ENCODE measurements at regions not wholly inside any gene's neighbourhood (a gene's known extent, or its start where the extent isn't known, plus 50 kb on each side); places are given as distances from the start of the nearest gene placed in this dataset.

- H3K27me3 Mint-ChIP-seq, result no peaks in the 10 kb centered on the region
- H3K4me1 Mint-ChIP-seq (ENCODE audit: low read depth), result peaks cover 1% of the 10 kb centered on the region
- no peak overlapping the region for H3K4me3 Mint-ChIP-seq (ENCODE audit: low read depth)
- no peak for TF ChIP-seq CTCF (IDR thresholded peaks at IDR 0.05; ENCODE audit: unreplicated experiment)
- peaks cover 4% of the 10 kb centered on the region for H3K9me3 Mint-ChIP-seq (ENCODE audit: low read depth)
- no peak for DNase-seq (ENCODE audit: low spot score, unreplicated experiment)
- no peak overlapping the region for H3K27ac Mint-ChIP-seq
- no peaks in the 10 kb centered on the region for H3K36me3 Mint-ChIP-seq (ENCODE audit: insufficient read depth)
Observed at GRCh38 chr5:166200532-166200931, 2090.9 kb upstream of the WWC1 start.

GRCh38 chr5:166211640-166212039 is 2079.8 kb upstream of the WWC1 start:
- no peak for TF ChIP-seq CTCF (IDR thresholded peaks at IDR 0.05; ENCODE audit: unreplicated experiment)
- Mint-ChIP-seq H3K27ac (no peak overlapping the region), H3K36me3 (ENCODE audit: insufficient read depth) (no peaks in the 10 kb centered on the region), H3K4me1 (ENCODE audit: low read depth) (no peaks in the 10 kb centered on the region), H3K27me3 (no peaks in the 10 kb centered on the region), H3K9me3 (ENCODE audit: low read depth) (no peaks in the 10 kb centered on the region), H3K4me3 (ENCODE audit: low read depth) (no peak overlapping the region)
- no peak for DNase-seq (ENCODE audit: low spot score, unreplicated experiment)

GRCh38 chr5:166236327-166236726 is 2055.1 kb upstream of the WWC1 start:
- H3K9me3 Mint-ChIP-seq (ENCODE audit: low read depth), result peaks cover 19% of the 10 kb centered on the region
- H3K27ac Mint-ChIP-seq, result no peak overlapping the region
- no peaks in the 10 kb centered on the region for H3K27me3 Mint-ChIP-seq
- no peak for DNase-seq (ENCODE audit: low spot score, unreplicated experiment)
- H3K36me3 Mint-ChIP-seq (ENCODE audit: insufficient read depth), result no peaks in the 10 kb centered on the region
- no peak for TF ChIP-seq CTCF (IDR thresholded peaks at IDR 0.05; ENCODE audit: unreplicated experiment)
- H3K4me3 Mint-ChIP-seq (ENCODE audit: low read depth), result no peak overlapping the region
- no peaks in the 10 kb centered on the region for H3K4me1 Mint-ChIP-seq (ENCODE audit: low read depth)

GRCh38 chr5:166240705-166241104 is 2050.7 kb upstream of the WWC1 start:
- H3K27ac Mint-ChIP-seq, result no peak overlapping the region
- H3K27me3 Mint-ChIP-seq, result no peaks in the 10 kb centered on the region
- TF ChIP-seq CTCF (IDR thresholded peaks at IDR 0.05; ENCODE audit: unreplicated experiment), result no peak
- H3K4me1 Mint-ChIP-seq (ENCODE audit: low read depth), result no peaks in the 10 kb centered on the region
- no peaks in the 10 kb centered on the region for H3K36me3 Mint-ChIP-seq (ENCODE audit: insufficient read depth)
- H3K9me3 Mint-ChIP-seq (ENCODE audit: low read depth), result peaks cover 10% of the 10 kb centered on the region
- no peak for DNase-seq (ENCODE audit: low spot score, unreplicated experiment)
- H3K4me3 Mint-ChIP-seq (ENCODE audit: low read depth), result no peak overlapping the region

- Mint-ChIP-seq H3K4me3 (ENCODE audit: low read depth) (no peak overlapping the region), H3K36me3 (ENCODE audit: insufficient read depth) (no peaks in the 10 kb centered on the region), H3K27me3 (no peaks in the 10 kb centered on the region), H3K4me1 (ENCODE audit: low read depth) (no peaks in the 10 kb centered on the region), H3K9me3 (ENCODE audit: low read depth) (no peaks in the 10 kb centered on the region), H3K27ac (no peak overlapping the region)
- DNase-seq (ENCODE audit: low spot score, unreplicated experiment), result no peak
- no peak for TF ChIP-seq CTCF (IDR thresholded peaks at IDR 0.05; ENCODE audit: unreplicated experiment)
Observed at GRCh38 chr5:166245556-166245955, 2045.9 kb upstream of the WWC1 start.
